MCF 10A (cell line): ENCODE measurements at regions not wholly inside any gene's neighbourhood (a gene's known extent, or its start where the extent isn't known, plus 50 kb on each side); places are given as distances from the start of the nearest gene placed in this dataset.
A peak's percentile ranks its signal among the peaks of the same experiment; 100 is the strongest.

Experiments
- BruUV-seq: library from RNA; stranded (reverse); fragments of 400-500 nt; replicated peaks from 2 replicates; lab custom pipeline; 2021; lab: Mats Ljungman, UMichigan
- CTCF ChIA-PET: fragments of 300-600 bp; sonication (Branson Sonifier 250); formaldehyde crosslinking; extraction: SDS; loops from one replicate; lab custom pipeline; 2021; ENCODE audit warnings: antibody characterized with exemption, inconsistent platforms; lab: Yijun Ruan, JAX
- POLR2A ChIA-PET: fragments of 300-600, 350-650 bp; sonication (Branson Sonifier 250); formaldehyde crosslinking; extraction: SDS; loops from one replicate; lab custom pipeline; 2020; ENCODE audit warnings: antibody characterized with exemption, inconsistent platforms; lab: Yijun Ruan, JAX
- DNase-seq: peaks from one replicate; pipeline ENCODE4 v3.0.0-alpha.2; 2018; ENCODE audit not compliant: unreplicated experiment
- H3K27ac Mint-ChIP-seq: one replicate; pipeline ENCODE4 v1.8.0; 2022; ENCODE audit warnings: mild to moderate bottlenecking, low read depth, mixed read lengths; ENCODE audit not compliant: unreplicated experiment
- H3K27me3 Mint-ChIP-seq: one replicate; pipeline ENCODE4 v1.8.0; 2022; ENCODE audit warnings: mixed read lengths; ENCODE audit not compliant: insufficient read depth, unreplicated experiment
- H3K36me3 Mint-ChIP-seq: one replicate; pipeline ENCODE4 v1.8.0; 2022; ENCODE audit warnings: mild to moderate bottlenecking, moderate library complexity, mixed read lengths; ENCODE audit not compliant: insufficient read depth, unreplicated experiment
- H3K4me1 Mint-ChIP-seq: one replicate; pipeline ENCODE4 v1.8.0; 2022; ENCODE audit warnings: mixed read lengths; ENCODE audit not compliant: insufficient read depth, unreplicated experiment
- H3K4me3 Mint-ChIP-seq: one replicate; pipeline ENCODE4 v1.8.0; 2022; ENCODE audit warnings: mild to moderate bottlenecking, moderate library complexity, mixed read lengths; ENCODE audit not compliant: unreplicated experiment
- H3K9me3 Mint-ChIP-seq: one replicate; pipeline ENCODE4 v1.8.0; 2022; ENCODE audit warnings: mixed read lengths; ENCODE audit not compliant: unreplicated experiment
- intact Hi-C: fragments of 100-400 bp; cut with micrococcal nuclease; formaldehyde crosslinking; loops from 2 replicates; pipeline ENCODE4 v1.14.1; 2022
- TF ChIP-seq, protein P1 (sequence below): fragments of 200-600 bp; IDR thresholded peaks from one replicate; pipeline ENCODE4 v1.8.0; 2022; ENCODE audit warnings: antibody characterized with exemption, mild to moderate bottlenecking; ENCODE audit not compliant: unreplicated experiment

DNA sequence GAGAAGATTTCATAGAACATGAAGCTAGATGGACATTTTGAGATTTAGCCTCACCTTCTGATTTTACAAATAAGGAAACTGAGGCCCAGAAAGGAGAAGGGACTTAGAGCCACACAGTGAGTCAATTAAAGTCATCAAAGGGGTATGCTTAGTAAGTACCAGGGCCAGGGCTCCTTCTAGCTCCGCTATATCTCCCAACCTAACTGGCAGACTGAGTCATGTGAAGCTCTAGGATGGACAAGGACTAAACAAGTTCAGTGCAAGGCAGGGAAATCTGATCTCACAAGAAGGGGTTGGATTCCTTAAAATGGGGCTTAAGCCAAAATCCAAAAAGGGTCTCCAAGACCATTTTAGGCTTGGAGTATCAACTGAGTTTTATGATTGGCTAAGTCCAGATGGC lies 215.8 kb downstream of the PHLDA1 start:
- Mint-ChIP-seq H3K36me3 (no peaks in the 10 kb centered on the region), H3K4me1 (peaks cover 12% of the 10 kb centered on the region), H3K27ac (no peak overlapping the region), H3K9me3 (no peaks in the 10 kb centered on the region), H3K4me3 (no peak overlapping the region), H3K27me3 (no peaks in the 10 kb centered on the region)
- TF ChIP-seq, protein P1, sequence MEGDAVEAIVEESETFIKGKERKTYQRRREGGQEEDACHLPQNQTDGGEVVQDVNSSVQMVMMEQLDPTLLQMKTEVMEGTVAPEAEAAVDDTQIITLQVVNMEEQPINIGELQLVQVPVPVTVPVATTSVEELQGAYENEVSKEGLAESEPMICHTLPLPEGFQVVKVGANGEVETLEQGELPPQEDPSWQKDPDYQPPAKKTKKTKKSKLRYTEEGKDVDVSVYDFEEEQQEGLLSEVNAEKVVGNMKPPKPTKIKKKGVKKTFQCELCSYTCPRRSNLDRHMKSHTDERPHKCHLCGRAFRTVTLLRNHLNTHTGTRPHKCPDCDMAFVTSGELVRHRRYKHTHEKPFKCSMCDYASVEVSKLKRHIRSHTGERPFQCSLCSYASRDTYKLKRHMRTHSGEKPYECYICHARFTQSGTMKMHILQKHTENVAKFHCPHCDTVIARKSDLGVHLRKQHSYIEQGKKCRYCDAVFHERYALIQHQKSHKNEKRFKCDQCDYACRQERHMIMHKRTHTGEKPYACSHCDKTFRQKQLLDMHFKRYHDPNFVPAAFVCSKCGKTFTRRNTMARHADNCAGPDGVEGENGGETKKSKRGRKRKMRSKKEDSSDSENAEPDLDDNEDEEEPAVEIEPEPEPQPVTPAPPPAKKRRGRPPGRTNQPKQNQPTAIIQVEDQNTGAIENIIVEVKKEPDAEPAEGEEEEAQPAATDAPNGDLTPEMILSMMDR = no peak
- DNase-seq = no peak
- POLR2A ChIA-PET = interaction anchor here (0.9 to 2.9 kb wide), 3 partner anchors 10 to 215 kb away, joined by 3 to 33 read pairs (median 7); partner anchors contain the start of gene PHLDA1
- CTCF ChIA-PET = interaction anchor here (0.6 to 3.1 kb wide), 10 partner anchors 13 to 288 kb away, joined by 3 to 20 read pairs (median 3); partner anchors contain the start of gene PHLDA1
- intact Hi-C loops = loop anchor here (2.0 to 5.0 kb wide), 4 partner anchors 191 to 642 kb away; no protein-coding TSS in a partner anchor
- no TSS peak for BruUV-seq

DNA sequence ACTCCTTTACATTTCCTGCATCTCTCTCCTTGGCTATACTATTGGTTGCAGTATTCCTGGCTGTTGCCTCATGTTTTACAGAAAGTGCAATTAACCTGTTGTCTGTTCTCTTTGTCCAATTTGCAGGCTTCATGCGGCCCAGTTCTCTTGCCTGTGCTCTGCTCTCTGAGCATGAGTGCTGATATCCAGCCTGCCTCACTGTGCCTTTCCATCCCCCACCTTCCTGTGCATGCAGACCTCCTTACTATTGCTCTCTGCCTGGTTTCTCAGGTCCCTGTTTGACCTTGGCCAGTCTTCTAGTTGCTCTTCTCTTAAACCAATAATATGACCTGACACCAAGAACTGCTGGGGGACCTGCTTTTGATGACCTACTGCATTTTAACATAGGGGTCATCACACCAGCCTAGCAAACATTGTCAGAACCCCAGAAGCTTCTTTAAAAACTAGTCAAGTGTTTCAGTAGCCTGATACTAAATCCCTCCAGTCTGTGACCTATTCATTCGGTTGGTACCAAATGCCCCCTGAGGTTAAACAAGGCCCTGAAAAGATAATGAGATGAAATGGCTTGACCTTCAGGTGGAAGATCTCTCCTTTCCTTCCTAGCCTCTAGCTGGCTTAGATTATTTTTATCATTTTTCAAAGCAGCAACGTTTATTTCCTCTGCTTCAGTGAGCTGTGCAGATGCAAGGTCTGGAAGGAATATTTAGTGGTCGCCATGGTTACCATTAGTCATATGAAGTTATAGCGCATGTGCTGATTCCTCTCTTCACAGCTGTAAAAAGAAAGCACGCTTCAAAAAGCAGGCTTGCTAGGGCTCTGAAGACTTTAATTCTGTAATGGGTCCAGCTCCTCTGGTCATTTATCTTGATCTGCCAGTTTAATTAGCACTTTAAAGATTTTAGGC lies 216.5 kb downstream of the PHLDA1 start:
- intact Hi-C loops = loop anchor here (5.0 kb wide), 2 partner anchors 288 to 642 kb away; no protein-coding TSS in a partner anchor
- Mint-ChIP-seq H3K4me3 (no peak overlapping the region), H3K9me3 (no peaks in the 10 kb centered on the region), H3K27ac (peak overlapping the region; percentile 37), H3K4me1 (peaks cover 8% of the 10 kb centered on the region), H3K36me3 (no peaks in the 10 kb centered on the region), H3K27me3 (no peaks in the 10 kb centered on the region)
- no TSS peak for BruUV-seq
- ChIA-PET CTCF (interaction anchor here (0.6 to 3.1 kb wide), 7 partner anchors 17 to 288 kb away, joined by 3 to 20 read pairs (median 4); partner anchors contain the start of gene PHLDA1), POLR2A (interaction anchor here (0.9 to 2.9 kb wide), 2 partner anchors 10 to 216 kb away, joined by 3 to 33 read pairs; partner anchors contain the start of gene PHLDA1)
- DNase-seq = peak; percentile 37
- TF ChIP-seq, protein P1 = no peak

DNA sequence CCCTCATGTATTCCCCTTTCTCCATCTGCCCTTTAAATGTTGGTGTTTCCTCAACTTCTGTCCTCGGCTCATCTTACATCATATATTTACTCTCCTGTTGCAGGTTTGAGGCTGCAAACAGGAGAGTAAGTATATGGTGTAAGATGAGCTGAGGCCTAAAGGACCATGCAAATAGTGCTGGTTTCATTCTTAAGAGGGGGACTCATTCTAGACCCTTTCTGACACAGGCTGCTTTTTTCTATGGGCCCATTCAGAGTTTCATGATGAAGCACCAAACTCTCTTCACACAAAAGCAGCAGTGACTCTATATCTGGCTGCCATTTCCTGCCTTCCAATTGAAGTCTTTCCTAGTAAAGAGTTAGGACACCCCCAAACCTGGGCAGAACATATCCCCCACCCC lies 218.5 kb downstream of the PHLDA1 start:
- ChIA-PET POLR2A (interaction anchor here (1.3 kb wide), 1 partner anchor 218 kb away, joined by 3 read pairs; the partner anchor contains the start of gene PHLDA1), CTCF (interaction anchor here (0.8 to 1.3 kb wide), 2 partner anchors 217 to 218 kb away, joined by 3 read pairs; partner anchors contain the start of gene PHLDA1)
- no TSS peak for BruUV-seq
- no peaks in the 10 kb centered on the region for H3K9me3 Mint-ChIP-seq
- H3K27ac Mint-ChIP-seq = no peak overlapping the region
- H3K4me1 Mint-ChIP-seq = peaks cover 8% of the 10 kb centered on the region
- TF ChIP-seq, protein P1 = no peak
- intact Hi-C loops = no loop called here
- H3K4me3 Mint-ChIP-seq = no peak overlapping the region
- no peak for DNase-seq
- no peaks in the 10 kb centered on the region for H3K36me3 Mint-ChIP-seq
- H3K27me3 Mint-ChIP-seq = no peaks in the 10 kb centered on the region
